ENCODE measurements at regions not wholly inside any gene's neighbourhood (a gene's known extent, or its start where the extent isn't known, plus 50 kb on each side); places are given as distances from the start of the nearest gene placed in this dataset.

GRCh38 chr2:36222485-36222884, 133.1 kb upstream of the CRIM1 start:
- TF ChIP-seq SIN3A (IDR thresholded peaks at IDR 0.05; ENCODE audit: borderline replicate concordance, low read depth, low read length), result no peak
- TF ChIP-seq SMC3 (IDR thresholded peaks at IDR 0.05; ENCODE audit: low read depth, low read length), result no peak
- no peak for TF ChIP-seq CTCF (IDR thresholded peaks at IDR 0.05)
- TF ChIP-seq RFX5 (IDR thresholded peaks at IDR 0.05; ENCODE audit: low read length), result no peak
- TF ChIP-seq FOXJ3 (CRISPR knock-in tag; IDR thresholded peaks at IDR 0.05), result no peak
- no peak for TF ChIP-seq YY1 (IDR thresholded peaks at IDR 0.05; ENCODE audit: low read depth)
- no peak for TF ChIP-seq CHD2 (IDR thresholded peaks at IDR 0.05; ENCODE audit: low read length, partially characterized antibody)
- TF ChIP-seq EZH2phosphoT487 (IDR thresholded peaks at IDR 0.05; ENCODE audit: borderline replicate concordance, low read depth), result no peak

Measured in SK-N-SH (cell line).